BE2C (cell line): ENCODE measurements at regions not wholly inside any gene's neighbourhood (a gene's known extent, or its start where the extent isn't known, plus 50 kb on each side); places are given as distances from the start of the nearest gene placed in this dataset.

Experiments
- DNase-seq: peaks from one replicate; pipeline ENCODE4 v3.0.0-alpha.2; 2020
- H3K27me3 ChIP-seq: fragments of 250-450 bp; sonication (Bioruptor Pico); 2 replicates; pipeline ENCODE4 v1.5.1; 2020; ENCODE audit warnings: mild to moderate bottlenecking
- H3K36me3 ChIP-seq: fragments of 250-450 bp; sonication (Bioruptor Pico); 2 replicates; pipeline ENCODE4 v1.5.1; 2020; ENCODE audit warnings: mild to moderate bottlenecking
- H3K4me1 ChIP-seq: fragments of 250-450 bp; sonication (Bioruptor Pico); 2 replicates; pipeline ENCODE4 v1.5.1; 2020
- H3K4me3 ChIP-seq: 2 replicates; pipeline ENCODE4 v1.5.1; 2011; ENCODE audit warnings: low read depth, low read length
- H3K9me3 ChIP-seq: fragments of 250-450 bp; sonication (Bioruptor Pico); 2 replicates; pipeline ENCODE4 v1.5.1; 2020
- CTCF ChIP-seq: IDR thresholded peaks from 2 replicates; pipeline ENCODE4 v1.5.1; 2012; ENCODE audit warnings: mild to moderate bottlenecking, low read depth, low read length

GRCh38 chr9:78674874-78675273 lies 377.9 kb downstream of the PSAT1 start:
- TF ChIP-seq CTCF = no peak
- H3K36me3 ChIP-seq = no peaks in the 10 kb centered on the region
- no peak for DNase-seq

GRCh38 chr9:78676009-78676408 lies 379.1 kb downstream of the PSAT1 start:
- no peak overlapping the region for H3K4me3 ChIP-seq
- H3K27me3 ChIP-seq = no peaks in the 10 kb centered on the region
- no peaks in the 10 kb centered on the region for H3K36me3 ChIP-seq
- no peak for DNase-seq
- TF ChIP-seq CTCF = no peak
- no peaks in the 10 kb centered on the region for H3K4me1 ChIP-seq
- no peaks in the 10 kb centered on the region for H3K9me3 ChIP-seq

More at GRCh38 chr9:78674874-78675273, 377.9 kb downstream of the PSAT1 start:
- Histone ChIP-seq H3K4me1 (no peaks in the 10 kb centered on the region), H3K4me3 (no peak overlapping the region), H3K9me3 (no peaks in the 10 kb centered on the region), H3K27me3 (no peaks in the 10 kb centered on the region)

- no peak overlapping the region for H3K4me3 ChIP-seq
- H3K27me3 ChIP-seq = no peaks in the 10 kb centered on the region
- H3K4me1 ChIP-seq = no peaks in the 10 kb centered on the region
- no peaks in the 10 kb centered on the region for H3K9me3 ChIP-seq
- DNase-seq = no peak
- TF ChIP-seq CTCF = no peak
- no peaks in the 10 kb centered on the region for H3K36me3 ChIP-seq
Observed at GRCh38 chr9:78676623-78677022, 379.7 kb downstream of the PSAT1 start.

- H3K4me1 ChIP-seq = no peaks in the 10 kb centered on the region
- TF ChIP-seq CTCF = no peak
Observed at GRCh38 chr9:78677326-78677725, 380.4 kb downstream of the PSAT1 start.

GRCh38 chr9:78678877-78679276 lies 382.0 kb downstream of the PSAT1 start:
- no peak for TF ChIP-seq CTCF
- no peak for DNase-seq
- Histone ChIP-seq H3K4me3 (no peak overlapping the region), H3K27me3 (no peaks in the 10 kb centered on the region), H3K36me3 (no peaks in the 10 kb centered on the region), H3K9me3 (no peaks in the 10 kb centered on the region), H3K4me1 (no peaks in the 10 kb centered on the region)

More at GRCh38 chr9:78677326-78677725, 380.4 kb downstream of the PSAT1 start:
- Histone ChIP-seq H3K9me3 (no peaks in the 10 kb centered on the region), H3K36me3 (no peaks in the 10 kb centered on the region), H3K27me3 (no peaks in the 10 kb centered on the region), H3K4me3 (no peak overlapping the region)
- DNase-seq = no peak

GRCh38 chr9:78680196-78680595 lies 383.3 kb downstream of the PSAT1 start:
- Histone ChIP-seq H3K4me1 (no peaks in the 10 kb centered on the region), H3K4me3 (no peak overlapping the region), H3K9me3 (no peaks in the 10 kb centered on the region), H3K36me3 (no peaks in the 10 kb centered on the region), H3K27me3 (no peaks in the 10 kb centered on the region)
- TF ChIP-seq CTCF = no peak
- DNase-seq = no peak
